ENCODE measurements at regions not wholly inside any gene's neighbourhood (a gene's known extent, or its start where the extent isn't known, plus 50 kb on each side); places are given as distances from the start of the nearest gene placed in this dataset.

GRCh38 chr9:134251296-134252069 is 74.8 kb upstream of the RXRA start:
- no peak for DNase-seq

- no peak for DNase-seq
These were observed 74.0 kb upstream of the RXRA start for GRCh38 chr9:134252084-134252830.

GRCh38 chr9:134253606-134254205 is 72.5 kb upstream of the RXRA start:
- DNase-seq = no peak

GRCh38 chr9:134258332-134258731 is 67.9 kb upstream of the RXRA start:
- DNase-seq = no peak

GRCh38 chr9:134258828-134259546 is 67.3 kb upstream of the RXRA start:
- no peak for DNase-seq

- no peak for DNase-seq
These were observed 66.5 kb upstream of the RXRA start for GRCh38 chr9:134259708-134260107.

- no peak for DNase-seq
These were observed 65.5 kb upstream of the RXRA start for GRCh38 chr9:134260801-134261200.

GRCh38 chr9:134262035-134262434 is 64.2 kb upstream of the RXRA start:
- DNase-seq = no peak

GRCh38 chr9:134263596-134263995 is 62.7 kb upstream of the RXRA start:
- no peak for DNase-seq

GRCh38 chr9:134264169-134264568 is 62.1 kb upstream of the RXRA start:
- DNase-seq = no peak

- DNase-seq = no peak
These were observed 61.2 kb upstream of the RXRA start for GRCh38 chr9:134265078-134265477.

- DNase-seq = no peak
These were observed 59.8 kb upstream of the RXRA start for GRCh38 chr9:134266418-134266817.

GRCh38 chr9:134267305-134267880 is 58.9 kb upstream of the RXRA start:
- no peak for DNase-seq

- DNase-seq = no peak
These were observed 58.2 kb upstream of the RXRA start for GRCh38 chr9:134267881-134268724.

- DNase-seq = no peak
These were observed 57.5 kb upstream of the RXRA start for GRCh38 chr9:134268747-134269146.

- no peak for DNase-seq
These were observed 54.6 kb upstream of the RXRA start for GRCh38 chr9:134271338-134272301.

- DNase-seq = no peak
These were observed 53.8 kb upstream of the RXRA start for GRCh38 chr9:134272302-134273023.

- DNase-seq = no peak
These were observed 52.6 kb upstream of the RXRA start for GRCh38 chr9:134273647-134274046.

- DNase-seq = no peak
These were observed 50.9 kb upstream of the RXRA start for GRCh38 chr9:134275375-134275774.
